Lower leg skin (tissue), 3 donors: ENCODE measurements at regions not wholly inside any gene's neighbourhood (a gene's known extent, or its start where the extent isn't known, plus 50 kb on each side); places are given as distances from the start of the nearest gene placed in this dataset.

ENCODE experiments used
- CTCF ChIP-seq, 3 donors: fragments of 450-650 bp; IDR thresholded peaks; one replicate each; pipeline ENCODE4 v1.5.1; 2016; ENCODE audit warnings: antibody characterized with exemption in 3 of 3, mild to moderate bottlenecking in 3 of 3, moderate library complexity in 2 of 3
- POLR2A ChIP-seq, 2 donors: fragments of 450-650 bp; IDR thresholded peaks; one replicate each; pipeline ENCODE4 v1.6.1; 2016 to 2017; ENCODE audit warnings: antibody characterized with exemption in 2 of 2, mild to moderate bottlenecking in 1 of 2, moderate library complexity in 1 of 2

- TF ChIP-seq POLR2A (IDR thresholded peaks at IDR 0.05) (no peak), CTCF (IDR thresholded peaks at IDR 0.05) (no peak)
Measured at GRCh38 chr14:61130512-61131260, 149.6 kb downstream of the SLC38A6 start.
